DOHH2 (cell line): ENCODE measurements at regions not wholly inside any gene's neighbourhood (a gene's known extent, or its start where the extent isn't known, plus 50 kb on each side); places are given as distances from the start of the nearest gene placed in this dataset.
A peak's percentile ranks its signal among the peaks of the same experiment; 100 is the strongest.
"Not testable (repeated sequence)": the region's sequence is repeated elsewhere in the genome, so short reads cannot be mapped to it uniquely, and the experiment has no call there.

Source experiments
- H3F3A ChIP-seq: fragments of 200-600 bp; sonication (generic), shearing (Covaris generic); 2 replicates; pipeline ENCODE4 v1.6.0; 2016; ENCODE audit warnings: antibody characterized with exemption, mild to moderate bottlenecking; ENCODE audit not compliant: control insufficient read depth, insufficient read depth
- H3K27ac ChIP-seq: fragments of 200-600 bp; sonication (generic); 2 replicates; pipeline ENCODE4 v1.5.1; 2014; ENCODE audit warnings: low read depth, mild to moderate bottlenecking, low read length, moderate library complexity
- H3K27me3 ChIP-seq: fragments of 200-600 bp; sonication (generic); 2 replicates; pipeline ENCODE4 v1.6.1; 2014; ENCODE audit warnings: mild to moderate bottlenecking, low read length, mixed read lengths; ENCODE audit not compliant: control insufficient read depth
- H3K36me3 ChIP-seq: fragments of 200-600 bp; sonication (generic); 2 replicates; pipeline ENCODE4 v1.6.1; 2014; ENCODE audit warnings: mild to moderate bottlenecking, low read length, moderate library complexity, mixed read lengths; ENCODE audit not compliant: control insufficient read depth
- H3K4me1 ChIP-seq: fragments of 200-600 bp; sonication (generic); 2 replicates; pipeline ENCODE4 v1.6.1; 2014; ENCODE audit warnings: mild to moderate bottlenecking, low read length, mixed read lengths; ENCODE audit not compliant: control insufficient read depth
- H3K4me2 ChIP-seq: fragments of 200-600 bp; sonication (generic); 2 replicates; pipeline ENCODE4 v1.6.0; 2014; ENCODE audit warnings: mild to moderate bottlenecking, low read length, moderate library complexity
- H3K4me3 ChIP-seq: fragments of 200-600 bp; sonication (generic); 2 replicates; pipeline ENCODE4 v1.5.1; 2014; ENCODE audit warnings: mild to moderate bottlenecking, low read length, mixed read lengths
- H3K79me2 ChIP-seq: fragments of 200-600 bp; sonication (generic); 2 replicates; pipeline ENCODE4 v1.6.1; 2014; ENCODE audit warnings: mild to moderate bottlenecking, low read length, mixed read lengths; ENCODE audit not compliant: control insufficient read depth
- H3K9me2 ChIP-seq: fragments of 200-600 bp; sonication (generic); replicated peaks from 2 replicates; pipeline ENCODE4 v1.6.1; 2014; ENCODE audit warnings: mild to moderate bottlenecking, low read length, mixed read lengths; ENCODE audit not compliant: control insufficient read depth
- H3K9me3 ChIP-seq: fragments of 200-600 bp; sonication (generic); 2 replicates; pipeline ENCODE4 v1.6.1; 2014; ENCODE audit warnings: antibody characterized with exemption, low read length, mixed read lengths; ENCODE audit not compliant: control insufficient read depth, insufficient read depth
- H4K20me1 ChIP-seq: fragments of 200-600 bp; sonication (generic); 2 replicates; pipeline ENCODE4 v1.6.0; 2014; ENCODE audit warnings: low read depth, mild to moderate bottlenecking, antibody characterized with exemption, low read length, moderate library complexity; ENCODE audit not compliant: control insufficient read depth, insufficient read depth
- CTCF ChIP-seq: fragments of 200-600 bp; sonication (generic); IDR thresholded peaks from one replicate; pipeline ENCODE4 v1.5.1; 2014; ENCODE audit warnings: antibody characterized with exemption, mild to moderate bottlenecking, low read depth, low read length; ENCODE audit not compliant: poor library complexity, severe bottlenecking
- EZH2phosphoT487 ChIP-seq: fragments of 200-600 bp; sonication (generic); IDR thresholded peaks from 2 replicates; pipeline ENCODE4 v1.6.1; 2017; ENCODE audit warnings: borderline replicate concordance, mild to moderate bottlenecking, antibody characterized with exemption, low read length, moderate library complexity, mixed read lengths

- Histone ChIP-seq H3K9me2 (no peaks in the 10 kb centered on the region), H3K36me3 (no peaks in the 10 kb centered on the region), H4K20me1 (no peaks in the 10 kb centered on the region), H3K4me2 (peak overlapping the region; percentile 62), H3K27ac (peak overlapping the region; percentile 64), H3K4me3 (peak overlapping the region; percentile 33), H3K9me3 (no peaks in the 10 kb centered on the region), H3F3A (peaks cover 19% of the 10 kb centered on the region), H3K79me2 (no peaks in the 10 kb centered on the region), H3K4me1 (peaks cover 91% of the 10 kb centered on the region), H3K27me3 (no peaks in the 10 kb centered on the region)
- no peak for TF ChIP-seq EZH2phosphoT487
- no peak for TF ChIP-seq CTCF
These were observed 54.6 kb upstream of the GPCPD1 start for GRCh38 chr20:5665417-5665816.

DNA sequence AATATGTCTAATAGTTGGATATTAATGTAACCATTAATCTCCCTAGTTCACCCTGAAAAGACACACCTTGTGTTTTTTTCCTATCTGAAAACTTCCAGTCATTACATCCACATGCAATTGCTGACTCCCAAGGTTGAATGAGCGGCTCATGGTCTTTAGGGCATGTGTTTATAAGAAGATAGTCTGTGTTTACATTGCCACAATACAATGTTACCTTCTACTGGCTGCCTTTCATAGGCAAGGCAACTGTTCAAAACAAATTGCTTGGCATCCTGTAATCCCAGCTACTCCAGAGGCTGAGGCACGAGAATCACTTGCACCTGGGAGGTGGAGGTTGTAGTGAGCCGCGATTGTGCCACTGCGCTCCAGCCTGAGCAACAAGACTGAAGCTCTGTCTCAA, 52.6 kb upstream of the GPCPD1 start:
- no peaks in the 10 kb centered on the region for H4K20me1 ChIP-seq
- H3K79me2 ChIP-seq: no peaks in the 10 kb centered on the region
- no peaks in the 10 kb centered on the region for H3K9me3 ChIP-seq
- no peak for TF ChIP-seq EZH2phosphoT487
- TF ChIP-seq CTCF: no peak
- H3K27me3 ChIP-seq: no peaks in the 10 kb centered on the region
- H3F3A ChIP-seq: peaks cover 16% of the 10 kb centered on the region
- H3K27ac ChIP-seq: peak overlapping the region; percentile 57
- H3K9me2 ChIP-seq: no peaks in the 10 kb centered on the region
- peaks cover 91% of the 10 kb centered on the region for H3K4me1 ChIP-seq
- H3K4me2 ChIP-seq: peak overlapping the region; percentile 31
- no peak overlapping the region for H3K4me3 ChIP-seq
- H3K36me3 ChIP-seq: no peaks in the 10 kb centered on the region

- no peaks in the 10 kb centered on the region for H3K79me2 ChIP-seq
- H3K9me2 ChIP-seq: no peaks in the 10 kb centered on the region
- no peaks in the 10 kb centered on the region for H3K27me3 ChIP-seq
- no peak overlapping the region for H3K4me3 ChIP-seq
- TF ChIP-seq CTCF (no peak), EZH2phosphoT487 (no peak)
- H3K36me3 ChIP-seq: no peaks in the 10 kb centered on the region
- H3K27ac ChIP-seq: peak overlapping the region; percentile 57
- peaks cover 16% of the 10 kb centered on the region for H3F3A ChIP-seq
- H3K9me3 ChIP-seq: no peaks in the 10 kb centered on the region
- peaks cover 91% of the 10 kb centered on the region for H3K4me1 ChIP-seq
- H3K4me2 ChIP-seq: peak overlapping the region; percentile 31
- no peaks in the 10 kb centered on the region for H4K20me1 ChIP-seq
These were observed 52.0 kb upstream of the GPCPD1 start for GRCh38 chr20:5662769-5663168.

DNA sequence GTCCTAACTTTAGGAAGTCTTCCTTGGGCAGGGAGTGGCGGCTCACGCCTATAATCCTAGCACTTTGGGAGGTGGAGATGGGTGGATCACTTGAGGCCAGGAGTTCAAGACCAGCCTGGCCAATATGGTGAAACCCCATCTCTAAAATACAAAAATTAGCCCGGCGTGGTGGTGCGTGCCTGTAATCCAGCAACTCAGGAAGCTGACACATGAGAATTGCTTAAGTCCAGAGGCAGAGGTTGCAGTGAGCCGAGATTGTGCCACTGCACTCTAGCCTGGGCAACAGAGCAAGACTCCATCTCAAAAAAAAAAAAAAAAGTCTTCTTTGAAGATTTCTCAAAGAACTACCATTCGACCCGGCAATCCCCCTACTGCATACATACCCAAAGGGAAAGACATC, 50.0 kb upstream of the GPCPD1 start:
- H3K27ac ChIP-seq: peak overlapping the region; percentile 43; the same call in 1 of the 2 replicates
- H3K4me1 ChIP-seq: peaks cover 92% of the 10 kb centered on the region
- not testable (repeated sequence) for H3K79me2 ChIP-seq

More for the DNA sequence above, 50.0 kb upstream of the GPCPD1 start:
- H3K27me3 ChIP-seq, H3K4me2 ChIP-seq, H3K4me3 ChIP-seq, H3K9me3 ChIP-seq, H3K9me2 ChIP-seq, H4K20me1 ChIP-seq, H3K36me3 ChIP-seq: not testable (repeated sequence)
- H3F3A ChIP-seq: peaks cover 19% of the 10 kb centered on the region
